ENCODE measurements at regions not wholly inside any gene's neighbourhood (a gene's known extent, or its start where the extent isn't known, plus 50 kb on each side); places are given as distances from the start of the nearest gene placed in this dataset.

GRCh38 chr13:84543962-84544361, 661.7 kb upstream of the SLITRK1 start:
- TF ChIP-seq GATA2 (IDR thresholded peaks at IDR 0.05; ENCODE audit: low read depth, low read length): no peak
- TF ChIP-seq GATA3 (IDR thresholded peaks at IDR 0.05; ENCODE audit: low read depth, low read length): no peak

DNA sequence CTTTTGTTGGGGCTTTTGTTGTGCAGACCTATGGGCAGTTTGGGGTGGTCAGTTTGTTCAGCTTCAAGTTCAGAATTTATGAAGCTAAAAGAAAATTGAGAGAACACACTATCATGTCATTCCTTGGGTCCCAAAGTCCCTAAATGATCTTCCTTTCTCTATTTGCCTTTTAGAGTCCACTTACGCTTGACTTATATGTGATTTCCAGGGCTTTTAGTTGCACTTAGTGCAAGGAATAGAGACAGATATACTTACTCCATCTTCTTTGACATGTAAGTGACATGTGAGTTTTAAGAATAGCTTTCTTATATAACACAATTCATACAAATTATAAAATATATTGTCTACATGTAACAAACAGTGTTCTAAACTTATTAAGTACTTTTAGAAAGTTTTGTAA, 660.1 kb upstream of the SLITRK1 start:
- TF ChIP-seq GATA2 (IDR thresholded peaks at IDR 0.05; ENCODE audit: low read depth, low read length) (no peak), GATA3 (IDR thresholded peaks at IDR 0.05; ENCODE audit: low read depth, low read length) (no peak)

DNA sequence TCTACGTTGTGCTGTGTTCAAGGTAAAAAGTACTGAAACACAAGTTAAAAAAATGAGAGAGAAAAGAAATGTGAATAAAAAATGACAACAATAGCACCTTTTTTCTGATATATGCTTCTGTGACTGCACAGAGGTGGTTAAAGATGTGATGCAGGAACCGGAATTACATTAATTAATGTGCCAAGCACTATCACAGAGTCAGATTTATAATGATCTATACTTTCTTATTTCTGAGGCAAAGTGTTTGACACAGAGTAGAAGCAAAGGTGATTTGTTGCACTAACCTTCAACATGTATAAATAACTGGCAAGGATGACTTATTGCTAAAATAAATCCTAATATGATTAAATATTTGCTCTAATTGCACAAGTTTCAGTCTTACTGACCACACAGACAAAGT, 654.6 kb upstream of the SLITRK1 start:
- TF ChIP-seq GATA2 (IDR thresholded peaks at IDR 0.05; ENCODE audit: low read depth, low read length): no peak
- TF ChIP-seq GATA3 (IDR thresholded peaks at IDR 0.05; ENCODE audit: low read depth, low read length): no peak

GRCh38 chr13:84528408-84529070, 646.3 kb upstream of the SLITRK1 start:
- TF ChIP-seq GATA2 (IDR thresholded peaks at IDR 0.05; ENCODE audit: low read depth, low read length): no peak
- no peak for TF ChIP-seq GATA3 (IDR thresholded peaks at IDR 0.05; ENCODE audit: low read depth, low read length)

DNA sequence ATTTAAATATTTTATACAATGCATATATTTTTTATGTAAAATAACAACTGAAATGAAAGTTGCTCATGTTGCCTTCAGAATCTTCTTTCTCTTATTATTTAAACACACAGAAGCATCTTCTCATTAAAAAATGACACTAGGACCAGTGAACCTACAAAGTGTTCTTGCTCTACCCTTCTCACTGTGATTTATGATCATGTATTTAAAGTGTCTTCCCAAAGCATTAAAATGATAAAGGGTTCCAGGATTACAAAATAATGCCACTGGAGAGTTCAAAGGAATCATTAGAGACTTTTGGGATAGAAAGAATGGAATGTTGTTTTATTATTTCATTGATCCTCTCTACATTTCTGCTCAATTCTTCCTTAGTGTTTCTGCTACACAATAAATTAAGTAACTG, 643.6 kb upstream of the SLITRK1 start:
- no peak for TF ChIP-seq GATA2 (IDR thresholded peaks at IDR 0.05; ENCODE audit: low read depth, low read length)
- TF ChIP-seq GATA3 (IDR thresholded peaks at IDR 0.05; ENCODE audit: low read depth, low read length): no peak

DNA sequence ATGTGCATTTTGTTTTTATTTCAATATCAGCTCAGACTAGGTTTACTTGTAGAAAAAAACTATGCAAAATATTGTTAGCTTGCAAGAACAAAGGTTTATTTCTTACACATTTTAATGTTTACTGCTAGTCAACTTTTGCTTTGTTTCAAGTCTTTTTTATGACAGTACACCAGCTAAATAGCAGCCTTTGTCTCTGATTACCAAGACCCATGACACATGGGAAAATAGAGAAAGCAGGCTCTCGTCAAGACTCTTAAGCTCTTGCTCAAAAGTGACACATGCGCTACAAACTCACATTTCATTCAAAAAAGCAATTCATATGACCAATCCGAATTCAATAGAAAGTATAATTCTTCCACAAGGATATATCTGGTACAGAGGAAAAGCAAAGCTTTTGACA, 642.3 kb upstream of the SLITRK1 start:
- TF ChIP-seq GATA3 (IDR thresholded peaks at IDR 0.05; ENCODE audit: low read depth, low read length): no peak
- TF ChIP-seq GATA2 (IDR thresholded peaks at IDR 0.05; ENCODE audit: low read depth, low read length): no peak

GRCh38 chr13:84500016-84500415, 617.7 kb upstream of the SLITRK1 start:
- TF ChIP-seq GATA2 (IDR thresholded peaks at IDR 0.05; ENCODE audit: low read depth, low read length) (no peak), GATA3 (IDR thresholded peaks at IDR 0.05; ENCODE audit: low read depth, low read length) (no peak)

- TF ChIP-seq GATA3 (IDR thresholded peaks at IDR 0.05; ENCODE audit: low read depth, low read length): no peak
- TF ChIP-seq GATA2 (IDR thresholded peaks at IDR 0.05; ENCODE audit: low read depth, low read length): no peak
Measured at GRCh38 chr13:84497613-84498012, 615.3 kb upstream of the SLITRK1 start.

- no peak for TF ChIP-seq GATA2 (IDR thresholded peaks at IDR 0.05; ENCODE audit: low read depth, low read length)
- no peak for TF ChIP-seq GATA3 (IDR thresholded peaks at IDR 0.05; ENCODE audit: low read depth, low read length)
Measured at GRCh38 chr13:84491952-84492351, 609.7 kb upstream of the SLITRK1 start.

- TF ChIP-seq GATA3 (IDR thresholded peaks at IDR 0.05; ENCODE audit: low read depth, low read length) (no peak), GATA2 (IDR thresholded peaks at IDR 0.05; ENCODE audit: low read depth, low read length) (no peak)
Measured at GRCh38 chr13:84487752-84488151, 605.5 kb upstream of the SLITRK1 start.

- no peak for TF ChIP-seq GATA2 (IDR thresholded peaks at IDR 0.05; ENCODE audit: low read depth, low read length)
- no peak for TF ChIP-seq GATA3 (IDR thresholded peaks at IDR 0.05; ENCODE audit: low read depth, low read length)
Measured at GRCh38 chr13:84481958-84482357, 599.7 kb upstream of the SLITRK1 start.

GRCh38 chr13:84479656-84480055, 597.4 kb upstream of the SLITRK1 start:
- TF ChIP-seq GATA2 (IDR thresholded peaks at IDR 0.05; ENCODE audit: low read depth, low read length) (no peak), GATA3 (IDR thresholded peaks at IDR 0.05; ENCODE audit: low read depth, low read length) (no peak)

- TF ChIP-seq GATA3 (IDR thresholded peaks at IDR 0.05; ENCODE audit: low read depth, low read length): no peak
- no peak for TF ChIP-seq GATA2 (IDR thresholded peaks at IDR 0.05; ENCODE audit: low read depth, low read length)
Measured at GRCh38 chr13:84470528-84470927, 588.3 kb upstream of the SLITRK1 start.

DNA sequence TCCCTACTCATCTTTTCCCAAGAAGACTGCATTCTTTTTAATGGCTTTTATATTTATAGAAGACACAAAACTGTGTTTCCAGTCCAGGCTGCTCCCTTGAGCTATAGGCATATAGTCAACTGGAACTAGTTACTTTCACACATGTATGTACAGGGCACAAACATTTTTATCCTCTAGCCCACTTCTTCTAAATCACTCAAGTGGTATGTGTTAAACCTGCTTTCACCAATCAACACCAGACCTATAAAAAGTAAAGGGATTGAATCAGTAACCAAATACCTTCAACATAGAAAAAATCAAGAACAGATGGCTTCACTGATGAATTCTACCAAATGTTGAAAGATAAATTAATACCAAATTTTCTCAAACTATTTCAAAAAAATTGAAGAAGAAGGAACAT, 584.2 kb upstream of the SLITRK1 start:
- TF ChIP-seq GATA3 (IDR thresholded peaks at IDR 0.05; ENCODE audit: low read depth, low read length): no peak
- no peak for TF ChIP-seq GATA2 (IDR thresholded peaks at IDR 0.05; ENCODE audit: low read depth, low read length)

DNA sequence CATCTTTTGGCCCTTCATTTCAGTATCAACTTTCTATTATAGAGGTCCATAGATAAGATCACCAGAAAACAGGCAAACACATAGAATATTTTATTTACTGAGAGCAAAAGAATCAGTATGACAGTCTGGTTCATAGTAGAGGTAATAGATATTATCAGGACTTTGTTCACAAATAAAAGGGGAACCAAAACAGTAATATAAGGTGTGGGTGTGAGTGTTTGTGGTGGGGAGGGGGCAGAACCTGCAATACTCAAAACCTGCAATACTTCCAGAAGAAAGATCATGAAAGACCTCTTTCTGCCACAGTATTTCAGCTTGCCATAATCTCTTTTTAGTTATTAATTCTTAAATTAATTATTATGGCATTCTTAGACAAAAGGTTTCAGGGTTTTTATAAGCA, 578.7 kb upstream of the SLITRK1 start:
- TF ChIP-seq GATA3 (IDR thresholded peaks at IDR 0.05; ENCODE audit: low read depth, low read length) (no peak), GATA2 (IDR thresholded peaks at IDR 0.05; ENCODE audit: low read depth, low read length) (no peak)
